ENCODE measurements at regions not wholly inside any gene's neighbourhood (a gene's known extent, or its start where the extent isn't known, plus 50 kb on each side); places are given as distances from the start of the nearest gene placed in this dataset.

DNA sequence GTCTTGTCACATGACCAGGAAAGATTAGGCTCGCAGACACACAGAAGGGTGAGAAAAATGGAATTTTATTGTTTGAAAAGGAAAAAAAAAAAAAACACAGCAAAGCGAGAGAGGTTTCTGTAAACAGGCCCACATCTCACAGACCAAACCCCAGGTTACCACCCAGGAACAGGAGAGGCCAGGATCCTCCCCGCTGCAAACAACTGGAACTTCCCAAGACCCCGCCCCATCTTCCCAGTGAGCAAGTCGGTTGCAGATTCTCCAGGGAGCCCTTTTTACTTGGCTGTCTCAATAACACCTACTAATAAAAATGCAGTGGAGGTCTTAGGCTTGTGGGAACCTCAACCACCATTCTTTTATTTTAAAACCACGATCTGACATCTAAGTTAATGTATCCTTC lies 84.7 kb upstream of the ETS2 start:
- H3K4me3 ChIP-seq (replicated peaks; ENCODE audit: insufficient read depth, low read length): no peak overlapping the region
- H3K27ac ChIP-seq (replicated peaks): no peak overlapping the region
- no peak for DNase-seq (ENCODE audit: low read depth in 1 of 2, low spot score in 1 of 2)

DNA sequence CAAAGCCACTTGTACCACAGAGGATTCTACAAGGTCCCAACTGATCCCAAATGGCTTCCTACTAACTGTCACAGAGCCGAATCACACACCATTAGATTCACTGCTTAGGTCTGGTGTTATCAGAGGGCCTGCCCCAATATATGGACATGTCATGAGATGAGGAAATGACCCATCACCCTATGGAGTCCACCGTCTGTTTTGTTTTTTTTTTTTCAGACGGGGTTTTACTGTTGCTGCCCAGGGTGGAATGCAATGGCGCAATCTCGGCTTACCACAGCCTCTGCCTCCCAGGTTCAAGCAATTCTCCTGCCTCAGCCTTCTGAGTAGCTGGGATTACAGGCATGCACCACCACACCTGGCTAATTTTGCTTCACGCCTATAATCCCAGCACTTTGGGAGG lies 83.8 kb upstream of the ETS2 start:
- peak in 1 of 2 experiments; percentile 26 for DNase-seq (ENCODE audit: low read depth in 1 of 2, low spot score in 1 of 2)
- no peaks in the 10 kb centered on the region for H3K27me3 ChIP-seq (ENCODE audit: insufficient read depth, poor library complexity, severe bottlenecking)
- H3K27ac ChIP-seq (replicated peaks): no peak overlapping the region
- no peak overlapping the region for H3K4me3 ChIP-seq (replicated peaks; ENCODE audit: insufficient read depth, low read length)
- TF ChIP-seq POLR2AphosphoS5 (IDR thresholded peaks at IDR 0.05; ENCODE audit: low read depth): no peak
- TF ChIP-seq SPI1 (IDR thresholded peaks at IDR 0.05; ENCODE audit: borderline replicate concordance, low read depth): no peak
- no peak for TF ChIP-seq GABPA (IDR thresholded peaks at IDR 0.05; ENCODE audit: low read depth)
- TF ChIP-seq, protein P1, sequence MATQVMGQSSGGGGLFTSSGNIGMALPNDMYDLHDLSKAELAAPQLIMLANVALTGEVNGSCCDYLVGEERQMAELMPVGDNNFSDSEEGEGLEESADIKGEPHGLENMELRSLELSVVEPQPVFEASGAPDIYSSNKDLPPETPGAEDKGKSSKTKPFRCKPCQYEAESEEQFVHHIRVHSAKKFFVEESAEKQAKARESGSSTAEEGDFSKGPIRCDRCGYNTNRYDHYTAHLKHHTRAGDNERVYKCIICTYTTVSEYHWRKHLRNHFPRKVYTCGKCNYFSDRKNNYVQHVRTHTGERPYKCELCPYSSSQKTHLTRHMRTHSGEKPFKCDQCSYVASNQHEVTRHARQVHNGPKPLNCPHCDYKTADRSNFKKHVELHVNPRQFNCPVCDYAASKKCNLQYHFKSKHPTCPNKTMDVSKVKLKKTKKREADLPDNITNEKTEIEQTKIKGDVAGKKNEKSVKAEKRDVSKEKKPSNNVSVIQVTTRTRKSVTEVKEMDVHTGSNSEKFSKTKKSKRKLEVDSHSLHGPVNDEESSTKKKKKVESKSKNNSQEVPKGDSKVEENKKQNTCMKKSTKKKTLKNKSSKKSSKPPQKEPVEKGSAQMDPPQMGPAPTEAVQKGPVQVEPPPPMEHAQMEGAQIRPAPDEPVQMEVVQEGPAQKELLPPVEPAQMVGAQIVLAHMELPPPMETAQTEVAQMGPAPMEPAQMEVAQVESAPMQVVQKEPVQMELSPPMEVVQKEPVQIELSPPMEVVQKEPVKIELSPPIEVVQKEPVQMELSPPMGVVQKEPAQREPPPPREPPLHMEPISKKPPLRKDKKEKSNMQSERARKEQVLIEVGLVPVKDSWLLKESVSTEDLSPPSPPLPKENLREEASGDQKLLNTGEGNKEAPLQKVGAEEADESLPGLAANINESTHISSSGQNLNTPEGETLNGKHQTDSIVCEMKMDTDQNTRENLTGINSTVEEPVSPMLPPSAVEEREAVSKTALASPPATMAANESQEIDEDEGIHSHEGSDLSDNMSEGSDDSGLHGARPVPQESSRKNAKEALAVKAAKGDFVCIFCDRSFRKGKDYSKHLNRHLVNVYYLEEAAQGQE (IDR thresholded peaks at IDR 0.05; ENCODE audit: insufficient replicate concordance, low read depth): no peak
- TF ChIP-seq, protein P2, sequence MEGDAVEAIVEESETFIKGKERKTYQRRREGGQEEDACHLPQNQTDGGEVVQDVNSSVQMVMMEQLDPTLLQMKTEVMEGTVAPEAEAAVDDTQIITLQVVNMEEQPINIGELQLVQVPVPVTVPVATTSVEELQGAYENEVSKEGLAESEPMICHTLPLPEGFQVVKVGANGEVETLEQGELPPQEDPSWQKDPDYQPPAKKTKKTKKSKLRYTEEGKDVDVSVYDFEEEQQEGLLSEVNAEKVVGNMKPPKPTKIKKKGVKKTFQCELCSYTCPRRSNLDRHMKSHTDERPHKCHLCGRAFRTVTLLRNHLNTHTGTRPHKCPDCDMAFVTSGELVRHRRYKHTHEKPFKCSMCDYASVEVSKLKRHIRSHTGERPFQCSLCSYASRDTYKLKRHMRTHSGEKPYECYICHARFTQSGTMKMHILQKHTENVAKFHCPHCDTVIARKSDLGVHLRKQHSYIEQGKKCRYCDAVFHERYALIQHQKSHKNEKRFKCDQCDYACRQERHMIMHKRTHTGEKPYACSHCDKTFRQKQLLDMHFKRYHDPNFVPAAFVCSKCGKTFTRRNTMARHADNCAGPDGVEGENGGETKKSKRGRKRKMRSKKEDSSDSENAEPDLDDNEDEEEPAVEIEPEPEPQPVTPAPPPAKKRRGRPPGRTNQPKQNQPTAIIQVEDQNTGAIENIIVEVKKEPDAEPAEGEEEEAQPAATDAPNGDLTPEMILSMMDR (IDR thresholded peaks at IDR 0.05; ENCODE audit: insufficient read depth, low read length): no peak

More for the DNA sequence above, 84.7 kb upstream of the ETS2 start:
- TF ChIP-seq SPI1 (IDR thresholded peaks at IDR 0.05; ENCODE audit: borderline replicate concordance, low read depth): no peak
- TF ChIP-seq POLR2AphosphoS5 (IDR thresholded peaks at IDR 0.05; ENCODE audit: low read depth): no peak
- H3K27me3 ChIP-seq (ENCODE audit: insufficient read depth, poor library complexity, severe bottlenecking): no peaks in the 10 kb centered on the region

DNA sequence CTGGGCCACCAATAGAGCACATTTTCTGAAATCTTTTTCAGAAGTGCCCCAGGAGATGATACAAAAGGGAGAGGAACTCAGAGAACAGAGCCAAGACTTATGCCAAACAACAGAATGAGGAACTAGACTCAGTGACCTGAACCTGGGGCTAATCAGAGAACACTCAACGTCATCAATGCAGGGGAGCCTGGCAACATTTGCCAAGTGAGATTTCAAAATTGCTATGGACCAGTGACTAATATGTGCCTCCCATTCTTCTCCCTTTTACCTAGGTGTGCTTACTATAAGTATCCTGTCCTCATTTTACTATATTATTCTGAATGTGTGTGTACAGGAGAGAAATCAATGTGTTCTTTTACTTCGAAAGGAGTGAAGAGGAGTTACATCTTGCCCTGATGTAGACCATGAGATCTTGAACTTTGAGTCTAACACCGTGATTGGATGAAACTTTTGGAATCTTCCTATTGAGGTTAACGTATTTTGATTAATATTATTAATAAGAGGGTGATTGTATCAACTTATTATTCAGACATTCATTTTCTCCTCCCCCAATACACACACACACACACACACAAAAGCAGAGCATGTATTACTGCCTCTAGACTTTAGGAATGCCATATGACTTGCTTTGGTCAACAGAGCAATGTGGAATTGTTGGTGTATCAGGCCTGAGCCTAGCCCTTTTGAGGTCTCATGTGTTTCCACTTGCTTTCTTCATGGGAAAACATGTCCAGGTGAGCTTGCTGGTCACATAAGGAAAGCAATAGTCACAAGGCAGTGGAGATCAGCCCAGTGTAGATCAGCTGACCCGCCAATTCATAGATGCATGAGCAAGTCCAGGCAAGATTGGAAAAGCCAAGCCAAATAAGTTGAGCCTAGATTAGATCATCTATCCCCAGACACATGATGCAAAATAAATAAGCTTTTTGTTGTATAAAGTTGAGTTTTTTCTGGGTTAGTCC lies 80.3 kb upstream of the ETS2 start:
- peak in 1 of 2 experiments; percentile 16 for DNase-seq (ENCODE audit: low read depth in 1 of 2, low spot score in 1 of 2)
- Histone ChIP-seq H3K27ac (replicated peaks) (no peak overlapping the region), H3K27me3 (ENCODE audit: insufficient read depth, poor library complexity, severe bottlenecking) (no peaks in the 10 kb centered on the region), H3K4me3 (replicated peaks; ENCODE audit: insufficient read depth, low read length) (no peak overlapping the region)
- TF ChIP-seq GABPA (IDR thresholded peaks at IDR 0.05; ENCODE audit: low read depth) (no peak), SPI1 (IDR thresholded peaks at IDR 0.05; ENCODE audit: borderline replicate concordance, low read depth) (no peak), POLR2AphosphoS5 (IDR thresholded peaks at IDR 0.05; ENCODE audit: low read depth) (no peak)
- TF ChIP-seq, protein P2 (IDR thresholded peaks at IDR 0.05; ENCODE audit: insufficient read depth, low read length): no peak
- TF ChIP-seq, protein P1 (IDR thresholded peaks at IDR 0.05; ENCODE audit: insufficient replicate concordance, low read depth): no peak

DNA sequence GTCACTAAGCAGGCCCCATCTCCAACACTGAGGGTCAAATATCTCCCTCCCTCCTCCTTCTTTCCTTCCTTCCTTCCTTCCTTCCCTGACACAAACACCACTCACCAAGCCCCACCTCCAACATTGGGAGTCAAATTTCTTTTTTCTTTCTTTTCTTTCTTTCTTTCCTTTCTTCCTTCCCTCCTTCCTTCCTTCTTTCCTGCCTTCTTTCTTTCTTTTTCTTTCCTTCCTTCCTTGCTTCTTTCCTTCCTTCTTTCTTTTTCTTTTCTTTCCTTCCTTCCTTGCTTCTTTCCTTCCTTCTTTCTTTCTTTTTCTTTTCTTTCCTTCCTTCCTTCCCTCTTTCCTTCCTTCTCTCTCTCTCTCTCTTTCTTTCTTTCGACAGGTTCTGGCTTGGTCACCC lies 79.2 kb upstream of the ETS2 start:
- no peak overlapping the region for H3K27ac ChIP-seq (replicated peaks)
- H3K27me3 ChIP-seq (ENCODE audit: insufficient read depth, poor library complexity, severe bottlenecking): no peaks in the 10 kb centered on the region
- TF ChIP-seq GABPA (IDR thresholded peaks at IDR 0.05; ENCODE audit: low read depth) (no peak), POLR2AphosphoS5 (IDR thresholded peaks at IDR 0.05; ENCODE audit: low read depth) (no peak), SPI1 (IDR thresholded peaks at IDR 0.05; ENCODE audit: borderline replicate concordance, low read depth) (no peak)
- TF ChIP-seq, protein P1 (IDR thresholded peaks at IDR 0.05; ENCODE audit: insufficient replicate concordance, low read depth): no peak
- TF ChIP-seq, protein P2 (IDR thresholded peaks at IDR 0.05; ENCODE audit: insufficient read depth, low read length): no peak
- DNase-seq (ENCODE audit: low read depth in 1 of 2, low spot score in 1 of 2): no peak
- H3K4me3 ChIP-seq (replicated peaks; ENCODE audit: insufficient read depth, low read length): no peak overlapping the region
